HEK293T (cell line): ENCODE measurements at regions not wholly inside any gene's neighbourhood (a gene's known extent, or its start where the extent isn't known, plus 50 kb on each side); places are given as distances from the start of the nearest gene placed in this dataset.
"Not testable (repeated sequence)": the region's sequence is repeated elsewhere in the genome, so short reads cannot be mapped to it uniquely, and the experiment has no call there.

Experiments used
- BHLHE40 ChIP-seq: fragments of 450-650 bp; IDR thresholded peaks from 2 replicates; pipeline ENCODE4 v1.6.1; 2016; ENCODE audit warnings: mild to moderate bottlenecking, moderate library complexity, borderline replicate concordance
- ELF4 ChIP-seq: fragments of 450-650 bp; IDR thresholded peaks from 2 replicates; pipeline ENCODE4 v1.6.1; 2017; ENCODE audit warnings: antibody characterized with exemption
- FOXM1 ChIP-seq: fragments of 450-650 bp; IDR thresholded peaks from 2 replicates; pipeline ENCODE4 v1.6.1; 2017; ENCODE audit warnings: mild to moderate bottlenecking, borderline replicate concordance
- NFRKB ChIP-seq: fragments of 450-650 bp; IDR thresholded peaks from 2 replicates; pipeline ENCODE4 v1.6.1; 2016; ENCODE audit warnings: mild to moderate bottlenecking, moderate library complexity
- SUZ12 ChIP-seq: fragments of 450-650 bp; IDR thresholded peaks from 2 replicates; pipeline ENCODE4 v1.6.1; 2016; ENCODE audit warnings: mild to moderate bottlenecking

DNA sequence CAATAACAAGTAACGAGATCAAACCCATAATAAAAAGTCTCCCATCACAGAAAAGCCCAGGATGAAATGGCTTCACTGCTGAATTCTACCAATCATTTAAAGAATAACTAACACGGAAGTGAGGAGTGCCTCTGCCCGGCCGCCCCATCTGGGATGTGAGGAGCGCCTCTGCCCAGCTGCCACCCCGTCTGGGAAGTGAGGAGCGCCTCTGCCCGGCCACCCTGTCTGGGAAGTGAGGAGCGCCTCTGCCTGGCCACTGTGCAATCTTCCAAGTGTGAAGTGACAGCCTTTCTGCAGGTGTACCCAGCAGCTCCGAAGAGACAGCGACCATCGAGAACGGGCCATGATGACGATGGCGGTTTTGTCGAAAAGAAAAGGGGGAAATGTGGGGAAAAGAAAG lies 528.8 kb upstream of the GRIA3 start:
- not testable (repeated sequence) for TF ChIP-seq NFRKB, SUZ12, FOXM1, ELF4, BHLHE40
